OCI-LY3 (cell line): ENCODE measurements at regions not wholly inside any gene's neighbourhood (a gene's known extent, or its start where the extent isn't known, plus 50 kb on each side); places are given as distances from the start of the nearest gene placed in this dataset.

Source experiments
- H2AFZ ChIP-seq: fragments of 200-600, 300-600 bp; shearing (Covaris generic); 2 replicates; pipeline ENCODE4 v1.6.0; 2014; ENCODE audit warnings: antibody characterized with exemption, low read depth, low read length
- H3K27ac ChIP-seq: fragments of 200-600, 300-600 bp; sonication (generic); 2 replicates; pipeline ENCODE4 v1.5.1; 2014; ENCODE audit warnings: mild to moderate bottlenecking, low read length, moderate library complexity, mixed read lengths
- H3K27me3 ChIP-seq: fragments of 200-600, 300-600 bp; sonication (generic); 2 replicates; pipeline ENCODE4 v1.6.1; 2014; ENCODE audit warnings: low read depth, low read length, mixed read lengths
- H3K36me3 ChIP-seq: fragments of 200-600, 300-600 bp; sonication (generic); replicated peaks from 2 replicates; pipeline ENCODE3; 2014; ENCODE audit warnings: low read depth, low read length, mixed read lengths
- H3K4me1 ChIP-seq: fragments of 300-600, 200-600 bp; sonication (generic); 2 replicates; pipeline ENCODE4 v1.6.1; 2014; ENCODE audit warnings: low read length, mixed read lengths
- H3K4me2 ChIP-seq: fragments of 200-600, 300-600 bp; sonication (generic); 2 replicates; pipeline ENCODE4 v1.6.1; 2014; ENCODE audit warnings: low read length, mixed read lengths
- H3K4me3 ChIP-seq: fragments of 300-600, 200-600 bp; sonication (generic); 2 replicates; pipeline ENCODE4 v1.5.1; 2014; ENCODE audit warnings: antibody characterized with exemption, mild to moderate bottlenecking, low read length, moderate library complexity
- H3K79me2 ChIP-seq: fragments of 300-600, 200-600 bp; shearing (Covaris generic); 2 replicates; pipeline ENCODE4 v1.6.1; 2014; ENCODE audit warnings: mild to moderate bottlenecking, low read length, mixed read lengths
- H3K9ac ChIP-seq: fragments of 300-600, 200-600 bp; shearing (Covaris generic); 2 replicates; pipeline ENCODE4 v1.6.0; 2014; ENCODE audit warnings: mild to moderate bottlenecking, low read length, moderate library complexity
- H3K9me3 ChIP-seq: fragments of 200-600, 300-600 bp; shearing (Covaris generic); 2 replicates; pipeline ENCODE4 v1.6.1; 2014; ENCODE audit warnings: low read length, mixed read lengths; ENCODE audit not compliant: insufficient read depth
- H4K20me1 ChIP-seq: fragments of 200-600, 300-600 bp; sonication (generic); 2 replicates; pipeline ENCODE4 v1.6.1; 2016; ENCODE audit warnings: low read length, mixed read lengths; ENCODE audit not compliant: insufficient read depth
- EZH2phosphoT487 ChIP-seq: fragments of 200-600 bp; shearing (Covaris generic); IDR thresholded peaks from 2 replicates; pipeline ENCODE4 v1.6.1; 2018; ENCODE audit warnings: antibody characterized with exemption, mixed run types, low read depth
- TF ChIP-seq, protein P1 (sequence below): fragments of 200-600, 300-600 bp; sonication (generic); IDR thresholded peaks from 2 replicates; pipeline ENCODE4 v1.5.1; 2014; ENCODE audit warnings: antibody characterized with exemption, low read length, low read depth

DNA sequence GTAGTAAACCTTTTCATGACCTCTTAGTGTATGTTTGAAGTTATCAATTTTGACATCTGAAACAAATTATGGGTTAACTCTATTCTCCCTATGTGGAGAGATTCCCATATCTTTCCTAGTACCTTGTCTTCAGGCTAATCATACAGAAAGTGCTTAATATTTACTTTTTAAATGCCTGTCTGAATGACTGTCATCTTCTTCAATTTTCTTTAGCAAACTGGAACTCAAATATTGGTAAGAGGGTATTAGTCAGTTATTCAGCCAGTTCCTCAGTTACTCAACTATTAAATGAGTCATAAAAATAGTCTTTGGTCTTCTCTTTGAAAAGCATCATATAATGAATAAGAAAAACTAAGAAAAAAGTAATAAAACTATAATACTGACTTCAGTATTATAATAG, 1038.0 kb upstream of the PIK3C3 start:
- Histone ChIP-seq H3K9me3 (no peaks in the 10 kb centered on the region), H3K79me2 (no peaks in the 10 kb centered on the region), H2AFZ (no peak overlapping the region), H4K20me1 (no peaks in the 10 kb centered on the region), H3K27me3 (no peaks in the 10 kb centered on the region), H3K9ac (no peak overlapping the region), H3K4me2 (no peak overlapping the region), H3K36me3 (no peaks in the 10 kb centered on the region), H3K27ac (no peak overlapping the region), H3K4me3 (no peak overlapping the region), H3K4me1 (no peaks in the 10 kb centered on the region)
- no peak for TF ChIP-seq EZH2phosphoT487
- TF ChIP-seq, protein P1, sequence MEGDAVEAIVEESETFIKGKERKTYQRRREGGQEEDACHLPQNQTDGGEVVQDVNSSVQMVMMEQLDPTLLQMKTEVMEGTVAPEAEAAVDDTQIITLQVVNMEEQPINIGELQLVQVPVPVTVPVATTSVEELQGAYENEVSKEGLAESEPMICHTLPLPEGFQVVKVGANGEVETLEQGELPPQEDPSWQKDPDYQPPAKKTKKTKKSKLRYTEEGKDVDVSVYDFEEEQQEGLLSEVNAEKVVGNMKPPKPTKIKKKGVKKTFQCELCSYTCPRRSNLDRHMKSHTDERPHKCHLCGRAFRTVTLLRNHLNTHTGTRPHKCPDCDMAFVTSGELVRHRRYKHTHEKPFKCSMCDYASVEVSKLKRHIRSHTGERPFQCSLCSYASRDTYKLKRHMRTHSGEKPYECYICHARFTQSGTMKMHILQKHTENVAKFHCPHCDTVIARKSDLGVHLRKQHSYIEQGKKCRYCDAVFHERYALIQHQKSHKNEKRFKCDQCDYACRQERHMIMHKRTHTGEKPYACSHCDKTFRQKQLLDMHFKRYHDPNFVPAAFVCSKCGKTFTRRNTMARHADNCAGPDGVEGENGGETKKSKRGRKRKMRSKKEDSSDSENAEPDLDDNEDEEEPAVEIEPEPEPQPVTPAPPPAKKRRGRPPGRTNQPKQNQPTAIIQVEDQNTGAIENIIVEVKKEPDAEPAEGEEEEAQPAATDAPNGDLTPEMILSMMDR = no peak

DNA sequence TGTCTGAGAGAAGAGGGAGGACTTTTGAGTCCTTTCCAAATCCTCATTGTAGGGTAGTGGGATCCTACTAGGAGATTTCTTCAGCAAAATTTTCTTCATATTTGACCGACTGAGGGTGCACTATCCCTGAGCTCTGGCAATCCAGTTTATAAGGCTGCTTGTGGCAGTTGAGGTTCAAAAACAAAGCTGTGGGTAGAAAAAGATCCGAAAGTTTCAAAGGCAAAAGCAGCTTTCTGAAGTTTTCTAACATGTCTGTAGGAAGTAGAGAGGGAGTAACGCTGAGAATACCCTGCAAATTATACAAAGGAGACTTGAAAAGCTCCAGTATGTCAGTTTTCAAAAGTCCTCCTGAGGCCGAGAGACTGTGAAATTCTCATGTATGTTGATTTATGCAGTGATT, 1039.3 kb upstream of the PIK3C3 start:
- H3K9me3 ChIP-seq = no peaks in the 10 kb centered on the region
- H2AFZ ChIP-seq = no peak overlapping the region; the same call in 1 of the 2 replicates
- no peak overlapping the region for H3K4me2 ChIP-seq
- no peak overlapping the region for H3K4me3 ChIP-seq
- H3K79me2 ChIP-seq = no peaks in the 10 kb centered on the region
- no peaks in the 10 kb centered on the region for H3K36me3 ChIP-seq
- H3K4me1 ChIP-seq = no peaks in the 10 kb centered on the region
- no peak overlapping the region for H3K9ac ChIP-seq
- H3K27ac ChIP-seq = no peak overlapping the region
- H4K20me1 ChIP-seq = no peaks in the 10 kb centered on the region
- TF ChIP-seq EZH2phosphoT487 = no peak
- TF ChIP-seq, protein P1 = no peak
- H3K27me3 ChIP-seq = no peaks in the 10 kb centered on the region

DNA sequence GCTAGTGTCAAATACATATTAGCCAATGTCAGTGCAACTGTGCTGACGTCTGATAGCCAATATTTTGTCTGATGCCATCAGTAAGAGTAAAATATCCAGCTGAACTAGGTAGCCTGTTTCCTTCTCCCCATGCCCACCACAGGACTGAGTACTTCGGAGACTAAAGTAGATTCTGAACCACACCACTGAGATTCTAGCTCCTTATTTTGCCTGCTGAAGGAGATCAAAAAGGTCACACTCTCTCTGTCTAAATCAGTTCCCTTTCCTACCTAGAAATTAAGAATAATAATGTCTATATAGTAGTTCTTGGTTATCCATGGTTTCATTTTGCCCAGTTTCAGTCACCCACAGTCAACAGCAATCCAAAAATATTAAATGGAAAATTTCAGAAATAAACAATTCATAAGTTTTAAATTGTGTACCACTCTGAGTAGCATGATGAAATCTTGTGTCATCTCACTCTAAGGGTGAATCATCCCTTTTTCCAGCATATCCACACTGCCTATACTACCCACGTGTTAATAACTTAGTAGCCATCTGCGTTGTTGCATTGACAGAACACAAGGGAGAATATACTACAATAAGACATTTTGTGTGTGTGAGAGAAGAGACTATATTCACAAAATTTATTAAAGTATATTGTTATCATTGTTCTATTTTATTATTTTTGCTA, 1043.3 kb upstream of the PIK3C3 start:
- TF ChIP-seq, protein P1 = no peak
- no peak overlapping the region for H3K27ac ChIP-seq

DNA sequence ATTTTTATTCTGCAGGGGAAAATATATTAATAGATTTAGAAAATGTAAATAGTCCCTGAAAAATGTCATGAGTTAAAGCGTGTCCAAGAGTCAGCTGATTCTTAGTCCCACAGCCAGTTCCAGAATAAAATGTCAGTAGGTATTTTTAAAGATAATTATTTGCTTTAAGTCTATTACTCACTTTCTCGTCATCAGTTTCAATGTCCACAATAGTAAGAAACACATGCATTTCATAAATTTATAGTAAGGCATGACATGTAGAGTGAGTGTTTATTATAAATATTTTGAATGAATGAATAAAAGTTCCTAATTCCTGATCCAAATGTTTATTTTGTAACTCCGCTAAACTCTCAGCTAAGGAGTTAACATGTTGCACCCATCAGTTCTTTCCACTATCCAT, 1044.0 kb upstream of the PIK3C3 start:
- Histone ChIP-seq H3K79me2 (no peaks in the 10 kb centered on the region), H3K36me3 (no peaks in the 10 kb centered on the region), H4K20me1 (no peaks in the 10 kb centered on the region), H3K9ac (no peak overlapping the region), H3K4me3 (no peak overlapping the region), H3K27me3 (no peaks in the 10 kb centered on the region), H3K4me1 (no peaks in the 10 kb centered on the region), H3K9me3 (no peaks in the 10 kb centered on the region), H2AFZ (no peak overlapping the region), H3K27ac (no peak overlapping the region), H3K4me2 (no peak overlapping the region)
- TF ChIP-seq, protein P1 = no peak
- no peak for TF ChIP-seq EZH2phosphoT487

More for the DNA sequence above, 1043.3 kb upstream of the PIK3C3 start:
- Histone ChIP-seq H3K4me3 (no peak overlapping the region), H3K9me3 (no peaks in the 10 kb centered on the region), H2AFZ (no peak overlapping the region), H3K4me1 (no peaks in the 10 kb centered on the region), H3K27me3 (no peaks in the 10 kb centered on the region), H3K36me3 (no peaks in the 10 kb centered on the region), H3K9ac (no peak overlapping the region), H4K20me1 (no peaks in the 10 kb centered on the region), H3K79me2 (no peaks in the 10 kb centered on the region), H3K4me2 (no peak overlapping the region)
